Chondrocyte (in vitro differentiated cells): ENCODE measurements at regions not wholly inside any gene's neighbourhood (a gene's known extent, or its start where the extent isn't known, plus 50 kb on each side); places are given as distances from the start of the nearest gene placed in this dataset.

Experiments
- DNase-seq: peaks from one replicate; pipeline ENCODE4 v3.0.0; 2021; ENCODE audit warnings: mixed read lengths, low spot score
- H3K27ac Mint-ChIP-seq: one replicate; pipeline ENCODE4 v1.8.0; 2021; ENCODE audit warnings: mild to moderate bottlenecking, moderate library complexity, mixed read lengths; ENCODE audit not compliant: unreplicated experiment
- H3K27me3 Mint-ChIP-seq: 2 replicates; pipeline ENCODE4 v1.8.0; 2021; ENCODE audit warnings: low read depth, mixed read lengths
- H3K36me3 Mint-ChIP-seq: 2 replicates; pipeline ENCODE4 v1.8.0; 2021; ENCODE audit warnings: low read depth, mixed read lengths
- H3K4me1 Mint-ChIP-seq: 2 replicates; pipeline ENCODE4 v1.8.0; 2021; ENCODE audit warnings: low read depth, mild to moderate bottlenecking, mixed read lengths
- H3K4me3 Mint-ChIP-seq: one replicate; pipeline ENCODE4 v1.8.0; 2021; ENCODE audit warnings: mild to moderate bottlenecking, moderate library complexity, mixed read lengths; ENCODE audit not compliant: unreplicated experiment
- H3K9me3 Mint-ChIP-seq: 2 replicates; pipeline ENCODE4 v1.8.0; 2021; ENCODE audit warnings: low read depth, mixed read lengths
- CTCF ChIP-seq: fragments of 200-600 bp; sonication (generic); IDR thresholded peaks from 2 replicates; pipeline ENCODE4 v1.5.0; 2021; ENCODE audit warnings: antibody characterized with exemption, mild to moderate bottlenecking, moderate library complexity

GRCh38 chr12:127077262-127078045 is 1189.5 kb upstream of the TMEM132C start:
- H3K27me3 Mint-ChIP-seq: peaks cover 32% of the 10 kb centered on the region
- no peaks in the 10 kb centered on the region for H3K4me1 Mint-ChIP-seq
- no peaks in the 10 kb centered on the region for H3K36me3 Mint-ChIP-seq
- peaks cover 3% of the 10 kb centered on the region for H3K9me3 Mint-ChIP-seq
- no peak for DNase-seq
- no peak overlapping the region for H3K27ac Mint-ChIP-seq
- H3K4me3 Mint-ChIP-seq: no peak overlapping the region
- TF ChIP-seq CTCF: no peak

- no peak overlapping the region for H3K4me3 Mint-ChIP-seq
- H3K4me1 Mint-ChIP-seq: peaks cover 10% of the 10 kb centered on the region
- peaks cover 3% of the 10 kb centered on the region for H3K9me3 Mint-ChIP-seq
- no peak overlapping the region for H3K27ac Mint-ChIP-seq
- H3K36me3 Mint-ChIP-seq: no peaks in the 10 kb centered on the region
- H3K27me3 Mint-ChIP-seq: peaks cover 29% of the 10 kb centered on the region
- TF ChIP-seq CTCF: no peak
- DNase-seq: no peak
Measured at GRCh38 chr12:127078577-127079350, 1188.2 kb upstream of the TMEM132C start.

- H3K27ac Mint-ChIP-seq: no peak overlapping the region
- no peak overlapping the region for H3K4me3 Mint-ChIP-seq
- H3K27me3 Mint-ChIP-seq: peaks cover 25% of the 10 kb centered on the region
- no peaks in the 10 kb centered on the region for H3K36me3 Mint-ChIP-seq
- no peak for TF ChIP-seq CTCF
- no peak for DNase-seq
- H3K4me1 Mint-ChIP-seq: peaks cover 10% of the 10 kb centered on the region
- peaks cover 3% of the 10 kb centered on the region for H3K9me3 Mint-ChIP-seq
Measured at GRCh38 chr12:127079636-127080035, 1187.3 kb upstream of the TMEM132C start.

- no peak for DNase-seq
- H3K9me3 Mint-ChIP-seq: peaks cover 3% of the 10 kb centered on the region
- no peak overlapping the region for H3K27ac Mint-ChIP-seq
- no peak for TF ChIP-seq CTCF
- peaks cover 10% of the 10 kb centered on the region for H3K4me1 Mint-ChIP-seq
- no peaks in the 10 kb centered on the region for H3K36me3 Mint-ChIP-seq
- no peak overlapping the region for H3K4me3 Mint-ChIP-seq
- peaks cover 13% of the 10 kb centered on the region for H3K27me3 Mint-ChIP-seq
Measured at GRCh38 chr12:127081058-127081457, 1185.9 kb upstream of the TMEM132C start.
